DMS114 treated with DMSO at 0.1 percent for 48 hours (cell line): ENCODE measurements at regions not wholly inside any gene's neighbourhood (a gene's known extent, or its start where the extent isn't known, plus 50 kb on each side); places are given as distances from the start of the nearest gene placed in this dataset.

Experiments
- DNase-seq: peaks from one replicate; lab custom pipeline; 2025; ENCODE audit not compliant: unreplicated experiment; lab: John Stamatoyannopoulos, UW

DNA sequence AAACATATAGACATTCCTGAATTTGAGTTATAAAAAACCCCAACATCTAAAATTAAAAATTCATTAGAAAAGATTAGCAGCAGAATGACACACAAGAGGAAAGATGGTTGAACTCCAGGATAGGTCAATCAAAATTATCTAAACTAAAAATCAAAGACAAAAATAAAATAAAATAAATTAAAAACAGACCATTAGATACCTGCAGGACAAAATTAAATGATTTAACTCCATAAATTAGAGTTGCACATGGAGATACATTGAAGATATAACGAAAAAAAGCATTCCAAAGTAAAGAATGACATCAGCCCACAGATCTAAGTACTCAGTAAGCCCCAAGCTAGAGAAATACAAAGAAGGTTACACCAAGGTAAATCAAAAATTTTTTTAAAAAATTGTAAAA lies 226.1 kb upstream of the SORCS1 start:
- no peak for DNase-seq

DNA sequence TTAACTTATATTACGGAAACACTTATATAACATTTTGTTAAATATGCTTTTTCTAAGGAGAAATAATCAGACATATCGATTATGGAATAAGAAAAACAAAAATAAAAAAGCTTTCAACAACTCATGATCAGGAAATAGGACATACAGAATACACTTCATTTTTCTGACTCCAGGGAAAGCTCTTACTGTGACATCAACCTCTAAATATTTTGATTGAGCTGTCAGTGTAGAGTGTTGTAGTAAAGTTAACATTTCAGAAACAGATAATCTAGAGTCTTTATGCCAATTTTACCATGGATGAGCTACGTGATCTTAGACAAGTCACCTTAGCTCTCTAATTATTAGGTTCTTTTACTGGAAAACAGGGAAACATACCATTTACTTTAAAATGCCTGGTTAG lies 218.9 kb upstream of the SORCS1 start:
- no peak for DNase-seq

DNA sequence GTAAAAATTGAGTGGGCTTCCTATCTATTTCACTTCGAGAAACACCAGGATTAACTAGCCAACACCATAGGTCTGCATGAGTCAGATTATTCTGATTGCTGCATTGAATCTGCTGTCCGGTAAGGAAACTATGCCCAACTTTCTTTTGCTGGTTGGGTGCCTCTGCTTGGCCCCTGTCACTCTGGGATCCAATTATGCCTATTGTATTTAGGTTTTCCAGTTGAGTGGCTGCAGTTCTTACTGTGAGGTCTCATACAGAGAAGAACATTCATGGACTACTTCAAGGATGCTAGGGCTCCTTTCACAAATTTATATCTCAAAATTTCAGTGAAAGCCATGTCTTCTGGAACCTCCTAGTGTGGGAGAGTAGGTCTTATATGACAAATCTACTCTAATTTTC lies 215.1 kb upstream of the SORCS1 start:
- no peak for DNase-seq

DNA sequence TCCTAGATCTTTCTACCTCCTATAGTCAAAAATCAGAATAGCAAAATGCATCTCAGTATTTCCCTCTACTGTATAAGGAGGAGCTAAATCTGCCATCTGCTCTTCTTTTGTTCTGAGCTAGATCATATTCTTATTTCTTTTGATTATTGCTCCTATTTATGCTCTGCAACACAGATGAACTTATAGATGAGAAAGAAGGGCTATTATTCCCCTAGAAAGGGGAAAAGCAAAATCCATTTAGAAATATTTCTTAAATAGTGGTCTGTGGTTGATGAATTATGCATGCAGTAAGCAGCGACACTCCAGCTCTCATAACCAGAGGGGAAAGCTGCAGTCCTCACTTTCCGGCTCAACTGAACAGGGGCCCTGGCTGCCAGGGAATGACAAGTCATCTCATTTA lies 207.3 kb upstream of the SORCS1 start:
- no peak for DNase-seq

DNA sequence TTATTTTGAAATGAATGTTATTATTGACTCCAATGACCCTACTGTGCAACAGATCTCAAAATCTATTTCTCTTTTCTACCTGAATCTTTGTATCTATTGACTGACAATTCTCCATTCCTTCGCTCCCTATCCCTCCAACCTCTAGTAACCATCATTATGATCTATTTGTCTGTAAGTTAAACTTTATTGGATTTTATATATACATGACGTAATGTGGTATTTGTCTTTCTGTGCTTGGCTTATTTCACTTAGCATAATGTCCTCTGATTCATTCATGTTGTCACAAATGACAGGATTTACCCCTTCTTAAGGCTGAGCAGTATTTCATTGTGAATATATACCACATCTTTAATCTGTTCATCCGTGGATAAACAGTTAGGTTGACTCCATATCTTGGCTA lies 200.4 kb upstream of the SORCS1 start:
- DNase-seq, result no peak

DNA sequence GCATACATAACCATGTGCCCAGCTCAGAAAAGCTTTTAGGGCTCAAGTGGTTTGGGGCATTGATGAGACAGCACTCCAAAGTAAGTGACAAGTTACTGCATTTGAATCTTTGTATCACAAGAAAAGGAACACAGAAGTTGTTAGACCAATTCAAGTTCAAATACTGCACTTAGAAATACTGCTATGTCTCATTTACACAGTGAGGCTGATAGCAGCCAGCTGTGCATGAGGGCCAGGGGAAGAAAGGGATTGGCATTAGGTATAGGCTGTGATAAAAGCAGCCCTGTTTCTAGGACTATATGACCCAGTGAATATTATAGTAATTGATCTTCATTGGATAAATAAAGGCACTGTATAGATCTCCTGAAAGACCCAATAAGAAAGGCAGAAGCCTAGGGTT lies 197.8 kb upstream of the SORCS1 start:
- DNase-seq, result no peak

DNA sequence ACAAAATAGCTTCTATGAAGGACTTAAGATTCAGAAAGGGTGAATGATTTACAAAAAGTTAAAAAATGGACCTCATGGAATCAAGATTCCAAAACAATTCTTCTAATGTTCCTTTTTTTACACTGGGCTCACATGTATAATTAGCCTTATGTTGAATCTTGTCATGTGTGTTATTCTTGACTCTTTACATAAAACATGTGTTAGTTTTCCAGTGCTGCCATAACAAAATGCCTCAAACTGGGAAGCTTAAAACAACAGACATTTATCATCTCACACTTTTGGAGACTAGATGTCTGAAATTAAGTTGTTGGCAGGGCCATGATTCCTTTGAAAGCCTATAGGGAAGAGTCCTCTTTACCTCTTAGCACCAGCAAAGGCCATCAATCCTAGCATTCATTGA lies 192.5 kb upstream of the SORCS1 start:
- DNase-seq, result no peak

DNA sequence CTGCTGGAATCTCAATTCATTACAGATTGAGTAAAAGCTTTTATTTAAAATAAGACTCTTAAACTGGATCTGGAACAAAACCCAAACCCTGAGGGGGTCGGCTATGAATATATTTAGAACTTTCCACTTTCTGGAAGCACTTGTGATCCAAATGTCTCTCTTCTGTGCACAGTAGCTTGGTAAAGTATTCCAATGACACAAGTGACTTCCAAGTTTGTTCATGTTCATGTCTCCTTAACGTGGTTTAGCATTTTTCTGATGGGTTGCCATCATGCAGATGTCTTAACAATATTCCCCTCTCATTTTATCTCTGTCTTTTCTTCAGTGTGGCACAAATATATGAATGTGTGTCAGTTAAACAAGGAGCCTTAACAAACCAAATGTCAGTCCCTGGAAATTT lies 191.9 kb upstream of the SORCS1 start:
- DNase-seq, result no peak

DNA sequence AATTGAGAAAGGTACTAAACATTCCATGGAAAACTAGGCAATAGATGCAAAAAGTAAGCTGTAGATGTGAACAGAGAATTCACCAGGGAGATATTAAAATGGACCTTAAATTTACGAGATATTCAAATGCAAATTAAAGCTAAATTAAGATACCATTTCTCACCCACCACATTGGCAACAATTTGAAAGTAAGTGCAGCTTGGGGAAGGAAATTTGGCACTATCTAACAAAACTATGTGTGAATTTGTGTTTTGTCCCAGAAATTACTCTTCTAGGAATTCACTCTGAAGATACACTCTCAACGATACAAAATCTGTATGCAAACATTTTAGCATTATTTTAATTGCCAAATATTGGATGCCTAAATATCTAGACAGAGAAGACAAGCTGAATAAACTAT lies 178.2 kb upstream of the SORCS1 start:
- no peak for DNase-seq

DNA sequence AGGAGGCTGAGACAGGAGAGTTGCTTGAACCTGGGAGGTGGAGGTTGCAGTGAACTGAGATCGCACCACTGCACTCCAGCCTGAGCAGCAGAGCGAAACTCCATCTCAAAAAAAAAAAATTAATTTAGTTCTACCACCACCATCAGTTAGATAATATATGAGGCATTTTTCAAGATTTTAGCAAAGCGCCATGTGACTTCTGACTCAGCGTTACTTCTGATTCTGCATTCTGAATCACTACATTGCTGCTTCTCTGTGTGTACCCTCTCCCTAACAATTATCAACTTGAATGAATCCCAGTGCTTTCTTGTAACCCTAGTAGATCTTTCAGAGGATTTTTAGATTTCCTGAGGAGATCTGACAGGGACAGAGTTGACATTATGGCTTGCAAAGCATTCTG lies 176.8 kb upstream of the SORCS1 start:
- no peak for DNase-seq

DNA sequence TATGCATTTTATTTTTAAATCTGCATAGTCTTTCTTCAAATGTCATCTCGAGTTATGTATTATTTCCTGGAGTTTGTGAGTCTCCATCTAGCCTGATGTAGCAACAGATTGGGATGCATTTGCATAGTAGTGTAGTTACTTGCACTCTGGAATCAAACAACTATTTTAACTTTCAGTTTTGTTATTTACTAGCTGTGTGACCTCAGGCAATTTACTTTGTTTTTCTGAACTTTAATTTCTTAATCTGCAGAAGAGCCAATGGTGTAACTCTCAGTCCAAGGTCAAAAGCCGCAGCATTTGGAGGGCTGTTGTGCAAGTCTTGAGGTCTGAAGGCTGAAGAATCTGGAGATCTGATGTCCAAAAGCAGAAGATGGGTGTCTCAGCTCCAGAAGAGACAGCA lies 175.8 kb upstream of the SORCS1 start:
- no peak for DNase-seq

DNA sequence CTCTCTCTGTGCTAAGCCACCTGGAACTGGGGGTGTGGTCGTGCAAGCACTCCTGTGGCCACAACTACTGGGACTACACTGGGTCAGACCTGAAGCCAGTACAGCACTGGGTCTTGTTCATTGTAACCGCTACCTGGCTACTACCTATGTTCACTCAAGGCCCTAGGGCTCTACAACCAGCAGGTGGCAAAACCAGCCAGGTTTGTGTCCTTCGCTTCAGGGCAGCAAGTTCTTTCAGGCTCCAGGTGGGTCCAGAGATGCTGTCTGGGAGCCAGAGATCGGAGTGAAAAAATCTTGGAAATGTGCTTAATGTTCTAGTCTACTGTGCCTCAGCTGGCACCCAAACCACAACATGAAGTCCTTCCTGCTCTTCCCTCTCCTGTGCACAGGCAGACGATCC lies 171.6 kb upstream of the SORCS1 start:
- DNase-seq, result no peak

DNA sequence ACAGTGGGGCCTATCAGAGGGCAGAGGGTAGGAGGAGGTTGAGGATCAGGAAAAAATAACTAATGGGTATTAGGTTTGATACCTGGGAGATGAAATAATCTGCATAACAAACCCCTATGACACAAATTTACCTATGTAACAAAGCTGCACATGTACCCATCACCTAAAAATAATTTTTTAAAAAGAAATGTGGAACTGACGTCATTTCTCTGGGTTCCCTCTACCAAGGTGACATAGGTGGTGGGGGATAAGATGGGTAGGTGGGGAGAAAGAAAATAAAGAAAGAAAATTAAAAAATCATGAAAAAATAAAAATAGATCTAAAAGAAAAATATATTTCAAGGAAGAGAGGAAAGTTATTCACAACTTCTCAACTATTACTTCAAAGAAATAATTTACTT lies 153.1 kb upstream of the SORCS1 start:
- no peak for DNase-seq

DNA sequence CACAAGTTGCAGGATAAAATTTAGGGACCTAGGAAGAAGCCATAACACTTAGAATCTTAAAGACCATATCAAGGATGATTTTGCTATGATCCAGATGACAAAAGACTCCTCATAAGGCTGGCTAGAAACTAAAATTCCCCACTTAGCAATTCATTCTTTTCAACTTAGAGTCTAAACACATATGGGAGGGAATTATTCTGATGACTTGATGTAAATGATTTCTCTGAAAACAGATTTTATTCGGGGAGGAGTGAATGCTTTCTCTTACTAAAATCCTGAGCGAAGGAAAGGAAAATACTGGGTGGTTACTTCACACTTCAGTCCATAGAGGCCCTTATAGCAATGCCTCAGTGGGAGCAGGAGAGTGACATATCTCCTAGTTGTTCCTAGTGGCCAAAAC lies 138.7 kb upstream of the SORCS1 start:
- DNase-seq, result no peak

DNA sequence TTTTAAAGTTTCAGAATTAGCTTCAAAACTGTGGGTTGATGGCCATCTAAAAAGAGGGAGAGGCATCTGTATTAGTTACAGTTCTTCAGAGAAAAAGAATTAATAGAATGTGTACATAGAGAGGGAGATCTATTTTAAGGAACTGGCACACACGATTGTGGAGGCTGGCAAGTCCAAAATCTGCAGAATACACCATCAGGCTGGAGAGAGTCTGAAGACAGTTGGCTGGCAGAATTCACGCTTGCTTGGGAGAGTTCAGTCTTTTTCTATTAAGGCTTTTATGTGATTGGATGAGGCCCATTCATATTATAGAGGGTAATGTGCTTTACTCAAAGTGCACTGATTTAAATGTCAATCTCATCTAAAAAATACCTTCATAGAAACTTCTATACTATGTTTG lies 135.1 kb upstream of the SORCS1 start:
- DNase-seq, result no peak

DNA sequence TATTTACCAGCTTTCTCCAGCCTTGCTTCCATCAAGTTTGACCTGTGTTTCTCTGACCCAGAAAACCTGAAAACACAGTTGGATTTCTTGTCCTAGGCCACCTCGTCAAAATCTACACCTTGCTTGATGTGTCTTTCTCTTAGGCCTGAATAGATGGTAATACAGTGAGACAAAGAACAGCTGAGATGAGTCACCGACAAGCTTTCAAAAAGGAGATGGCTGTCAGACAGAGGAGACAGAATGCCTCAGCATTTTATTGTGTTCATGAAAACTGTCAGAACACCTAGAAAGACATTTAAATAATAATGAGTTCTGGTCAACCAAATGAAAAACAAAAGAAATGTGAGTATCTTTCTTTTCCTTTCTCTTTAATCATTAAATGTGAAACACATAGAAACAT lies 119.7 kb upstream of the SORCS1 start:
- no peak for DNase-seq

DNA sequence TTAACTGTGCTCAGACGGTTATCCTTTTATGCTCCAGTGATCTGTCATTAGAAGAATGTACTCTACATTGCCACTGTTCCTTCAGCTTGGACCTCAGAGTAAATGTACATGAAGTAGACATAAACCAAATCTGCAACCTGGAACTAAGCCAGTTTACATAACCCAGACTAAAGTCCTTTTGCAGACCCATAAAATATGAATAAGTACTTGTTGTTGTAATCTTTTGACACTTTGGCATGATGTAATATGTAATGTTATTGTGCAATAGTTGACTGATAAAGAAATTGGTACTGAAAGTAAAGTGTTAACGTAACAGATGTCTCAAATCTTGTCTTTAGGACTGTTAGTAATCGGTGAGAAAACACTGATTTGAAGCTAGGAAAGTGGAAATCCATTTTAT lies 115.8 kb upstream of the SORCS1 start:
- no peak for DNase-seq

DNA sequence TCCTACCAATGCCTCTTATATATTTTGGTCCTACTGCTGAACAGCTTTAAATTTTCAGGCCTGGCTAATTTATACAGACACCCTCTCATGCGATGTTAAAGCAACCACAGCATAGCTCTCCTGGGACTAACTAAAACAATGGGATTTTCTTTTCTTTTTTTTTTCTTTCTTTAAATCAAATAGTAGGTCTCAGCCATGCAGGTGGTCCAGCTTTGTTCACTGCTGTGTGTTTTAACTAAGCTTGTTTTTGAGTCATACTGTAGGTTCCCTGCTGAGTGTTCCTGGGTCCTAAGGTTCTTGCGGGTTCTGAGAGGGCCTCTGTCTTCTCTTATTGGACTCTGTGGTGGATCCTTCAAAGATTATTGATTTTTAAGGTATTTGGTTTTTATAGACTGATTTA lies 113.1 kb upstream of the SORCS1 start:
- no peak for DNase-seq

DNA sequence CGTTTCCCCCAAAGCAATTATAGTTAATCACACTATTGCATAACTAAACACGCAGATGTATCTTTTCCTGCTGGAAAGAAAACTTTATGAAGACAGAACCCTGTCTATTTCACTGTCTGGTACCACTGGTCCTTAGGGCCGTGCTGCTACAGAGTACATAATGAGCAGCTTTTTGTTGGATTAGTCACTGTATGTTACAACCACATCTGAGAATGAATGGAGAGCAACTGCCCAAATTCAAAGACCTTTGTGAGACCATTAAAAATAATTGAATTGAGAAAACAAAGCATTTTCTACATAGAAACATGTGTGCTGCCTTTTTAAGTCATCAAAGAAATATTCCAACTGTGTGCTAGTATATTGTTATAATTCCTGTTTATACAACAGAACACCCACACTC lies 111.3 kb upstream of the SORCS1 start:
- no peak for DNase-seq

DNA sequence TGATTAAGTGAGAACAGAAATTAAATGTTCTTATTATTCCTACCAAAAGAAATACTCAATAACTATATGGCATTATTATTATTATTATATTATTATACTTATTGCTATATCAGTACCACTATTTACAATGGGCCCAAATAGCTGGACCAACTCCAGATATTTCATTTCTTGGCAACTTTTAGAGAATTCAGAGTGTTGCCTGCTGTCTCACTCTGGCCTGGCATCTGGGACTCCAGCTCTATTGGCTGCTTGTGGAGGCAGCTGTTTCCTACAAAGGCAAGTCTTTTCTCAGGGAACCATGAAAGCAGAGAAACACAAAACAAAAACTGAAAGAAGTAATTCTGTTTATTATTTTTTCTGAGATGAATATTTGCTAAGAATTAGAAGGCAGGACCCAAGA lies 105.1 kb upstream of the SORCS1 start:
- DNase-seq, result no peak

DNA sequence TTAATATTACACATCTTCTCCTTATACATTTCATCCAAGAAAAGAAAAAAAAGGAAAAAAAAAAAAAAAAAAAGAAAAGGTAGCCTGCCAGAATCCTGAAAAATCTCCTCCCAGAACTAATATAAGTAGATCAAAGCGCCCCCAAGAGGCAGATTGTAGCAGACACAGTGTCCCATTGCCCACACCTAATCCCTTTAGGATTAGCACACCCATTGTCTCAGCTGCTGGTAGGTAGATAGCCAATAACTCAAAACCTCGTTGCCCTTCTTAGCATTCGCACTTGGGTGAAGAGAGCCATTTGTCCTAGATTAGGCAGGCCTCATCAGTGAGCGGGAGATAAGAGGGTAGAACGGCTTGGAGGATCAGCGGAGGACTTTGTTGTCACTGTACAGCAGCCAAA lies 100.2 kb upstream of the SORCS1 start:
- DNase-seq, result no peak

DNA sequence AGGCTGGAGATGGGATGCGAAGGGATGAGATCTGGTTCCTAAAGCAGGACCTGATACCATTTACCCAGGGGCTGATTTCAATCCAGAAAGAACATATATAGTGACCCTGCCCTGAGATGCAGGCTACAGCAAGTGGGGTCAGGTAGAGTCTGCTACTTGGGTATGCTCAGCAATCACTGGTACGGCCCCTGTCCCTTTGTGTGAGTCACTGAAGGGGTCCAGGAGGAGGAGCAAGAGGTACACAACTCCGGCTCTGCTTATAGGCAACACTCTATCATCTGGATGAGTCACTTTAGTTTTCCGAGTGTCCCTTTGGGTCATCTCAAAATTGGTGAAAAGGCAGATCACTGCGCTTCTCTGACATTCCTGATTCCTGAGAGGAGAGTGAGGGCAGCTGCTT lies 79.6 kb upstream of the SORCS1 start:
- DNase-seq, result no peak

DNA sequence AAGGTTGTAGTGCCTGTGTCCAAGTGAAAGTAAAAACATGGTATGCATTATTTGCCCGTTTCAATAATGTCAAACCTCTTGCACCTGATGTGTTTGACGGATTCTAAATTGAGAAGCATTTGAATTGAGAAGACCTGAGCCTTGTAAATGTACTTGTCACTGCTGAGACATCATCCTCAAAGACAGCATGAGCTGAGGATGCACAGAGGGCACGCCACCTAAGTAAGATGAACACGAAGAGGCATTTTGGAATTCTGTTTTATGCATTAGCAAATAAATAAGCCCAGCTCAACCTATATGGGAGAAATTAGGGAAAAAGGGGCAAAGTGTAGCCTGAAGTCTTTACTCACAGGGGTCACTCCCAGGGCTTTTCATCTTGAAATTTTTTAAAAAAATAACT lies 73.8 kb upstream of the SORCS1 start:
- DNase-seq, result no peak

DNA sequence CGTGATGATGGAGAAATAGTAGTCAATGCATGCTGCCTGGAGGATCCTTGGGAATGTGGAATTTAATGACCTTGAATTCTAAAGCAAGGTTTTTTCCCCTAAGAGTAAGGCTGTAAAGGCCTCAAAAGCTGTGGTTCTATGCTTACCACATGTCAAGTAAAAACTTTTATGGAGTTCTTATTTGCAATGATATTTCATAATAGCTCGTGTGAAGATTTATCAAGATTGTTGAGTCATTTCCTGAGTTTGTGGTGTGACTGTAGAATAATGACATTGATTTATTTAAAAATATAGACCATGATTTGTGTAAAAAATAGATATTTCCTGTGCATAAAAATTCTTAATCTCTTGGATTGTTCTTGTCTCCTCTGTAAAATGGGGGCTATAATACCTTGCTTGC lies 67.5 kb upstream of the SORCS1 start:
- DNase-seq, result no peak
